Neural crest cell (in vitro differentiated cells): ENCODE measurements at regions not wholly inside any gene's neighbourhood (a gene's known extent, or its start where the extent isn't known, plus 50 kb on each side); places are given as distances from the start of the nearest gene placed in this dataset.

Experiments
- DNase-seq: peaks from one replicate; pipeline ENCODE4 v3.0.0; 2021; ENCODE audit warnings: low read depth, mixed read lengths, low spot score
- H3K27ac Mint-ChIP-seq: one replicate; pipeline ENCODE4 v1.8.0; 2021; ENCODE audit warnings: mild to moderate bottlenecking, mixed read lengths; ENCODE audit not compliant: unreplicated experiment
- H3K27me3 Mint-ChIP-seq: 2 replicates; pipeline ENCODE4 v1.8.0; 2021; ENCODE audit warnings: low read depth, mild to moderate bottlenecking, mixed read lengths
- H3K36me3 Mint-ChIP-seq: 2 replicates; pipeline ENCODE4 v1.8.0; 2021; ENCODE audit warnings: low read depth, mild to moderate bottlenecking, mixed read lengths
- H3K4me1 Mint-ChIP-seq: 2 replicates; pipeline ENCODE4 v1.8.0; 2021; ENCODE audit warnings: mixed read lengths
- H3K4me3 Mint-ChIP-seq: one replicate; pipeline ENCODE4 v1.8.0; 2021; ENCODE audit warnings: mild to moderate bottlenecking, mixed read lengths
- H3K9me3 Mint-ChIP-seq: 2 replicates; pipeline ENCODE4 v1.8.0; 2021; ENCODE audit warnings: mixed read lengths
- CTCF ChIP-seq: fragments of 200-600 bp; sonication (generic); conservative IDR thresholded peaks from 2 replicates; pipeline ENCODE4 v1.5.0; 2021; ENCODE audit warnings: antibody characterized with exemption, mild to moderate bottlenecking

DNA sequence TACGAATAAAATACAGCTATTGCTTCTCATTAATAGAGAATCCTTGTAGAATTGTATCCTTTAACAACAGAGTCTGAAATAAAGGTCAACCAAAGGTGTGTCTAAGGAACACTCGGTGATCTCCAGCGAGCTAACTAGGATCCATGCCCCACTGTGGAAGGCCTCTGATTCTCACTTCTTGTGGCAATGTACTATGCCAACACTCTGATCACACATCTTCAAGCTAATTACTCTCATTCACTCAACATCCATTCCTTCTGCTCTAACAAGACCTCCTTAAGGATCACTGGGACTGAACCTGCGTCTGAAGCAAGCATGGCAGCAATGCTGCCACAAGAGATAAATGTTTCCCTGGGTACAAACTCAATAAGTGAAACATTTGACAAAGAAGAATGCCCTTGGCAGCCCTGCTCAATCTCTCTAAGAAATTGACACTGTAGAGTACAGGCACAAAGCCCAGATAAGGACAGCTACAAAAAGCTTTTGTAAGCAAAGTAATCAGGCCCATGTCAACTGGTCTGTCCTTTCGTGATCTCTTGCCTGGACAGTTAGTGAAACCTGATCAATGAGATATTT lies 74.6 kb upstream of the PARD3B start:
- H3K9me3 Mint-ChIP-seq, result no peaks in the 10 kb centered on the region
- H3K4me1 Mint-ChIP-seq, result peaks cover 12% of the 10 kb centered on the region
- no peak for TF ChIP-seq CTCF
- H3K4me3 Mint-ChIP-seq, result no peak overlapping the region
- H3K27ac Mint-ChIP-seq, result no peak overlapping the region
- H3K27me3 Mint-ChIP-seq, result no peaks in the 10 kb centered on the region
- no peak for DNase-seq
- no peaks in the 10 kb centered on the region for H3K36me3 Mint-ChIP-seq

GRCh38 chr2:204472375-204472774 lies 72.9 kb upstream of the PARD3B start:
- Mint-ChIP-seq H3K4me3 (no peak overlapping the region), H3K36me3 (no peaks in the 10 kb centered on the region), H3K4me1 (peaks cover 12% of the 10 kb centered on the region), H3K27me3 (no peaks in the 10 kb centered on the region), H3K9me3 (no peaks in the 10 kb centered on the region), H3K27ac (no peak overlapping the region)
- no peak for DNase-seq
- no peak for TF ChIP-seq CTCF

DNA sequence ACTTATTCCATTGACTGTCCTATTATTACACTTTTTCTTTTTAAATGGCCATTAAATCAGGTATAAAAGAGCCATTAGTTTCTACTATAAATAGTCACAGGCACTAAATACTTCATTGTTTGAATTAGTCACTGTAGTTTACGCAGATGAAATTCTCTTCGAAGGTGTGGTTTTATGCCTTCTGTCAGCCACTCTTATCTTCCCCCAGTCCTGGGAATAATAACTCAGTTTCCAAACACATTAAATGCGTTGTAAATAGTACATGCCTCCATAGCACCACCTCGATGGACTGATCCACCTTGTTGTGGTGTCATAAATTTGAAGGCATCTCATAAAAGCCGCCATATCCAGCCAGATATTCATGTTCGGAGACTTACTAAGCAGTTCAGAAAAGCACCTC lies 72.1 kb upstream of the PARD3B start:
- peaks cover 7% of the 10 kb centered on the region for H3K4me1 Mint-ChIP-seq
- no peaks in the 10 kb centered on the region for H3K9me3 Mint-ChIP-seq
- H3K27me3 Mint-ChIP-seq, result no peaks in the 10 kb centered on the region
- no peak for DNase-seq
- H3K4me3 Mint-ChIP-seq, result no peak overlapping the region
- H3K36me3 Mint-ChIP-seq, result no peaks in the 10 kb centered on the region
- no peak for TF ChIP-seq CTCF
- no peak overlapping the region for H3K27ac Mint-ChIP-seq

DNA sequence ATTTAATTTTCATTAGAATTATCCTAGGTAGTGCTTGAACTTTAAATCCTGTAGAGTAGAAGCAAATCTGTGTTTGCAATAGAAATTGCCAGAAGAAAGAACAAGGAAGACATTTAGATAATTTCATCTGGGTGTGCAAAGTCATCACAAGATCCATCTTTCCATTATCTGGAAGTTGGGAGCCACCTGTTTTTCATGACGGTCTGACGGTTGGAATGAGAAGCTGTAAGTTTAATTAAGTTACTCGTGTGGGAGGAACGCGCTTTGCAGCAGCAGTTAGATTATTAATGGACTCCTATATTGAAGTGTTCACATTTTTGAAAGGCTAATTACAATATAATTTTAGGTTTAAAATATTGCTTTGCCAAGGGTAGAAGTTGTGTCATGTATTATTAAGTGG lies 69.9 kb upstream of the PARD3B start:
- DNase-seq, result no peak
- TF ChIP-seq CTCF, result no peak
- H3K36me3 Mint-ChIP-seq, result no peaks in the 10 kb centered on the region
- no peaks in the 10 kb centered on the region for H3K9me3 Mint-ChIP-seq
- H3K4me1 Mint-ChIP-seq, result peaks cover 3% of the 10 kb centered on the region
- H3K27me3 Mint-ChIP-seq, result no peaks in the 10 kb centered on the region
- H3K27ac Mint-ChIP-seq, result no peak overlapping the region
- H3K4me3 Mint-ChIP-seq, result no peak overlapping the region

DNA sequence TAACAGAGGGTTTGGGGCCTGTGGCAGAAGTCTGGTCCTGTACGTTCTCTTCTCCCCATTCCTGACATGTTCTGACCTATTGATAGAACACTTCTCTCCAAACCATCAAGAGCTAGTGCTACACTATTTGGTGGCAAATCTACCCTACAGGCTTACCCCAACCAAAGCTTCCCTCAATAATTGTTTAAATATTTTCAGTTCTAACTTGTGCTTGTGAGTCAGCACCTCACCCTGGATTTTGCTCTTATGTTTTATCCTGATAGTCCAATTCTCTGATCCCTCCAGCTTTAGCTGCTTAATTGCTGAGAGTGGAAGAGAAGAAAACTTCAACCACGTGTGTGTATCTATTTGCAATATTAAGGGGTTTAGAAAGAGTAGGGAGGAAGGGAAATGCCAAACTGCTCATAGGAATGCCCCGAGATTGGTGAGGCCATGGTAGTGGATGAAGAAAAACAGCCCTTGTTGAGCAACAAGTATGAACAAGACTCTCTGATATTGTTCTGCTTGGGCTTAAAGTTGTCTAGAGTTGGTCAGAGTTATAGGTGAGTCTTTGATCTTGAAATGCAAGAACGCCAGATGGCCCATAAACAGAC lies 67.8 kb upstream of the PARD3B start:
- Mint-ChIP-seq H3K9me3 (no peaks in the 10 kb centered on the region), H3K36me3 (no peaks in the 10 kb centered on the region), H3K4me3 (no peak overlapping the region), H3K27ac (no peak overlapping the region), H3K27me3 (no peaks in the 10 kb centered on the region), H3K4me1 (no peaks in the 10 kb centered on the region)
- DNase-seq, result no peak
- TF ChIP-seq CTCF, result no peak
